CD14-positive monocyte (primary cell): ENCODE measurements at regions not wholly inside any gene's neighbourhood (a gene's known extent, or its start where the extent isn't known, plus 50 kb on each side); places are given as distances from the start of the nearest gene placed in this dataset.

ENCODE experiments used
- DNase-seq, 3 donors: peaks; one replicate each; pipeline ENCODE4 v3.0.0-alpha.2; 2011 to 2022
- H2AFZ ChIP-seq: 2 replicates; pipeline ENCODE4 v1.6.0; 2012; ENCODE audit warnings: mild to moderate bottlenecking, low read depth, low read length, inconsistent platforms; ENCODE audit not compliant: insufficient read depth, poor library complexity, severe bottlenecking
- H3K27ac ChIP-seq, 2 donors: 1 replicate in 1 of 2; 2 replicates in 1 of 2; pipeline ENCODE4 v1.5.1; 2012 to 2013; ENCODE audit warnings: low read length in 2 of 2, control low read depth in 1 of 2, inconsistent platforms in 1 of 2, low read depth in 1 of 2, mild to moderate bottlenecking in 1 of 2
- H3K27me3 ChIP-seq, 2 donors: one replicate each; pipeline versions ENCODE4 v1.6.0 to v1.6.1; 2011 to 2013; ENCODE audit warnings: low read length in 2 of 2; ENCODE audit not compliant: control insufficient read depth in 2 of 2, insufficient read depth in 2 of 2
- H3K36me3 ChIP-seq, 2 donors: replicated peaks in 1 of 2; 1 replicate in 1 of 2; 2 replicates in 1 of 2; pipeline versions ENCODE4 v1.5.1 to v1.6.1; 2012 to 2013; ENCODE audit warnings: low read length in 2 of 2, control low read depth in 1 of 2, inconsistent platforms in 1 of 2, mild to moderate bottlenecking in 1 of 2; ENCODE audit not compliant: insufficient read depth in 2 of 2, control insufficient read depth in 1 of 2
- H3K4me1 ChIP-seq, 2 donors: 1 replicate in 1 of 2; 2 replicates in 1 of 2; pipeline versions ENCODE4 v1.5.1 to v1.6.1; 2012 to 2013; ENCODE audit warnings: low read length in 2 of 2, control low read depth in 1 of 2, inconsistent platforms in 1 of 2, mild to moderate bottlenecking in 1 of 2, moderate library complexity in 1 of 2; ENCODE audit not compliant: insufficient read depth in 2 of 2, control insufficient read depth in 1 of 2
- H3K4me2 ChIP-seq: replicated peaks from 2 replicates; pipeline ENCODE3; 2012; ENCODE audit warnings: low read length, moderate library complexity, mild to moderate bottlenecking; ENCODE audit not compliant: poor library complexity, severe bottlenecking; ENCODE audit errors: extremely low read depth
- H3K4me3 ChIP-seq, 3 experiments: fragments of 200-600 bp in 1 of 3; sonication (generic) in 1 of 3; replicated peaks in 1 of 3; 1 replicate in 2 of 3; 2 replicates in 1 of 3; pipeline ENCODE4 v1.5.1; 2011 to 2013; ENCODE audit warnings: low read length in 3 of 3, mild to moderate bottlenecking in 3 of 3, control low read depth in 2 of 3, low read depth in 2 of 3, inconsistent platforms in 1 of 3, moderate library complexity in 1 of 3
- H3K79me2 ChIP-seq: 2 replicates; pipeline ENCODE4 v1.6.0; 2012; ENCODE audit warnings: mild to moderate bottlenecking, control low read depth, inconsistent platforms, low read length, moderate library complexity; ENCODE audit not compliant: insufficient read depth
- H3K9ac ChIP-seq: 2 replicates; pipeline ENCODE4 v1.6.0; 2017; ENCODE audit warnings: low read length, mild to moderate bottlenecking; ENCODE audit not compliant: insufficient read depth, poor library complexity, severe bottlenecking
- H3K9me3 ChIP-seq, 2 donors: replicated peaks in 1 of 2; 1 replicate in 1 of 2; 2 replicates in 1 of 2; pipeline versions ENCODE4 v1.5.1 to v1.6.1; 2012 to 2013; ENCODE audit warnings: low read length in 2 of 2, control low read depth in 1 of 2; ENCODE audit not compliant: control insufficient read depth in 1 of 2, insufficient read depth in 1 of 2
- H4K20me1 ChIP-seq: 2 replicates; pipeline ENCODE4 v1.6.0; 2012; ENCODE audit warnings: mild to moderate bottlenecking, low read length, control low read depth, moderate library complexity; ENCODE audit not compliant: insufficient read depth
- H3K27ac Mint-ChIP-seq, 7 donors: one replicate each; pipeline ENCODE4 v1.8.0; 2020; ENCODE audit warnings: mild to moderate bottlenecking in 7 of 7, mixed read lengths in 7 of 7, moderate library complexity in 6 of 7, inconsistent platforms in 2 of 7
- H3K27me3 Mint-ChIP-seq, 3 donors: one replicate each; pipeline ENCODE4 v1.8.0; 2021 to 2022; ENCODE audit warnings: low read depth in 3 of 3, mild to moderate bottlenecking in 3 of 3, mixed read lengths in 3 of 3, moderate library complexity in 3 of 3, inconsistent platforms in 1 of 3
- H3K36me3 Mint-ChIP-seq, 2 donors: one replicate each; pipeline ENCODE4 v1.8.0; 2020; ENCODE audit warnings: mixed read lengths in 2 of 2, inconsistent platforms in 1 of 2, mild to moderate bottlenecking in 1 of 2
- H3K4me1 Mint-ChIP-seq: one replicate; pipeline ENCODE4 v1.8.0; 2020; ENCODE audit warnings: mild to moderate bottlenecking, mixed read lengths
- H3K4me3 Mint-ChIP-seq, 2 donors: one replicate each; pipeline ENCODE4 v1.8.0; 2020; ENCODE audit warnings: mild to moderate bottlenecking in 2 of 2, mixed read lengths in 2 of 2, moderate library complexity in 1 of 2
- H3K9me3 Mint-ChIP-seq, 7 donors: one replicate each; pipeline ENCODE4 v1.8.0; 2020 to 2022; ENCODE audit warnings: mixed read lengths in 7 of 7, mild to moderate bottlenecking in 6 of 7, moderate library complexity in 6 of 7, inconsistent platforms in 2 of 7
- CTCF ChIP-seq: fragments of 200-600 bp; IDR thresholded peaks from one replicate; pipeline ENCODE4 v1.8.0; 2022; ENCODE audit warnings: antibody characterized with exemption, mild to moderate bottlenecking
- WGBS: methylation state at CpG from one replicate; pipeline ENCODE4 v1.1.5; 2013; ENCODE audit warnings: missing lambda C conversion rate; ENCODE audit not compliant: insufficient coverage; 5-methylcytosine and 5-hydroxymethylcytosine counted together
- intact Hi-C, 2 donors: fragments of 100-400 bp; cut with micrococcal nuclease; formaldehyde crosslinking; loops; one replicate each; pipeline versions ENCODE4 v1.15.0 to v1.15.1; 2023

- Mint-ChIP-seq H3K4me3 (no peak overlapping the region), H3K27ac (no peak overlapping the region), H3K9me3 (no peaks in the 10 kb centered on the region), H3K36me3 (no peaks in the 10 kb centered on the region), H3K27me3 (peaks cover 0 to 5% (median 2%) of the 10 kb centered on the region in 3 donors), H3K4me1 (no peaks in the 10 kb centered on the region)
- Histone ChIP-seq H3K27me3 (no peaks in the 10 kb centered on the region), H2AFZ (no peak overlapping the region), H3K36me3 (no peaks in the 10 kb centered on the region), H3K79me2 (no peaks in the 10 kb centered on the region), H3K4me1 (no peaks in the 10 kb centered on the region), H3K4me2 (no peak overlapping the region), H3K9me3 (no peaks in the 10 kb centered on the region), H4K20me1 (no peaks in the 10 kb centered on the region), H3K27ac (no peak overlapping the region), H3K9ac (no peak overlapping the region), H3K4me3 (no peak overlapping the region)
- no CpG with 5 or more reads among the region's 3 CpGs for WGBS
- TF ChIP-seq CTCF, result no peak
- no peak for DNase-seq
- intact Hi-C loops, result no loop called here
Observed at GRCh38 chr2:56009758-56010458, 86.3 kb upstream of the EFEMP1 start.

- Histone ChIP-seq H4K20me1 (no peaks in the 10 kb centered on the region), H3K36me3 (no peaks in the 10 kb centered on the region), H3K27ac (no peak overlapping the region), H3K9ac (no peak overlapping the region), H3K4me3 (no peak overlapping the region), H3K4me2 (no peak overlapping the region), H3K79me2 (no peaks in the 10 kb centered on the region), H3K27me3 (peaks cover 0 to 2% of the 10 kb centered on the region in 2 donors), H2AFZ (no peak overlapping the region), H3K4me1 (no peaks in the 10 kb centered on the region), H3K9me3 (no peaks in the 10 kb centered on the region)
- H3K4me3 Mint-ChIP-seq, result no peak overlapping the region
- intact Hi-C loops, result no loop called here
- WGBS, result 90% methylated on average over 2 of the region's 4 CpGs
- H3K4me1 Mint-ChIP-seq, result no peaks in the 10 kb centered on the region
- peaks cover 2 to 7% (median 3%) of the 10 kb centered on the region in 3 donors for H3K27me3 Mint-ChIP-seq
- TF ChIP-seq CTCF, result no peak
- H3K27ac Mint-ChIP-seq, result no peak overlapping the region
- no peak for DNase-seq
- no peaks in the 10 kb centered on the region for H3K36me3 Mint-ChIP-seq
- H3K9me3 Mint-ChIP-seq, result no peaks in the 10 kb centered on the region
Observed at GRCh38 chr2:56011624-56012023, 88.0 kb upstream of the EFEMP1 start.
